ENCODE measurements at regions not wholly inside any gene's neighbourhood (a gene's known extent, or its start where the extent isn't known, plus 50 kb on each side); places are given as distances from the start of the nearest gene placed in this dataset.
"Not testable (repeated sequence)": the region's sequence is repeated elsewhere in the genome, so short reads cannot be mapped to it uniquely, and the experiment has no call there.

GRCh38 chr2:106249157-106249828 is 55.2 kb upstream of the UXS1 start:
- not testable (repeated sequence) for DNase-seq

- not testable (repeated sequence) for DNase-seq
These were observed 54.5 kb upstream of the UXS1 start for GRCh38 chr2:106248548-106249151.
